ENCODE measurements at regions not wholly inside any gene's neighbourhood (a gene's known extent, or its start where the extent isn't known, plus 50 kb on each side); places are given as distances from the start of the nearest gene placed in this dataset.

- DNase-seq: no peak
Measured at GRCh38 chr10:131653140-131653539, 247.7 kb upstream of the PPP2R2D start.

GRCh38 chr10:131653554-131654470, 247.0 kb upstream of the PPP2R2D start:
- DNase-seq: no peak

GRCh38 chr10:131654471-131655087, 246.2 kb upstream of the PPP2R2D start:
- no peak for DNase-seq

- no peak for DNase-seq
Measured at GRCh38 chr10:131655101-131655849, 245.5 kb upstream of the PPP2R2D start.

- DNase-seq: no peak
Measured at GRCh38 chr10:131656009-131656408, 244.8 kb upstream of the PPP2R2D start.

- no peak for DNase-seq
Measured at GRCh38 chr10:131656431-131656841, 244.4 kb upstream of the PPP2R2D start.

GRCh38 chr10:131657318-131657984, 243.4 kb upstream of the PPP2R2D start:
- no peak for DNase-seq

GRCh38 chr10:131657985-131658330, 242.8 kb upstream of the PPP2R2D start:
- DNase-seq: no peak

- DNase-seq: no peak
Measured at GRCh38 chr10:131658476-131659110, 242.2 kb upstream of the PPP2R2D start.

- DNase-seq: no peak
Measured at GRCh38 chr10:131660427-131660826, 240.4 kb upstream of the PPP2R2D start.

GRCh38 chr10:131662851-131663250, 238.0 kb upstream of the PPP2R2D start:
- no peak for DNase-seq

- DNase-seq: peak; percentile 10
Measured at GRCh38 chr10:131663351-131663750, 237.5 kb upstream of the PPP2R2D start.

- DNase-seq: no peak
Measured at GRCh38 chr10:131666091-131666490, 234.7 kb upstream of the PPP2R2D start.

GRCh38 chr10:131667047-131667446, 233.8 kb upstream of the PPP2R2D start:
- DNase-seq: no peak

- DNase-seq: no peak
Measured at GRCh38 chr10:131667561-131667960, 233.2 kb upstream of the PPP2R2D start.

- DNase-seq: no peak
Measured at GRCh38 chr10:131668903-131669302, 231.9 kb upstream of the PPP2R2D start.

- no peak for DNase-seq
Measured at GRCh38 chr10:131669838-131670237, 231.0 kb upstream of the PPP2R2D start.

GRCh38 chr10:131670341-131670740, 230.5 kb upstream of the PPP2R2D start:
- DNase-seq: no peak

- DNase-seq: no peak
Measured at GRCh38 chr10:131673396-131673795, 227.4 kb upstream of the PPP2R2D start.

GRCh38 chr10:131674130-131674529, 226.7 kb upstream of the PPP2R2D start:
- no peak for DNase-seq

GRCh38 chr10:131675104-131675503, 225.7 kb upstream of the PPP2R2D start:
- no peak for DNase-seq

- DNase-seq: no peak
Measured at GRCh38 chr10:131676046-131676799, 224.6 kb upstream of the PPP2R2D start.
